Activated B cell treated with CpG ODN at 0.5 μM for 24 hours (primary cell): ENCODE measurements at regions not wholly inside any gene's neighbourhood (a gene's known extent, or its start where the extent isn't known, plus 50 kb on each side); places are given as distances from the start of the nearest gene placed in this dataset.
"Not testable (repeated sequence)": the region's sequence is repeated elsewhere in the genome, so short reads cannot be mapped to it uniquely, and the experiment has no call there.

Experiments used
- ATAC-seq: fragments of 200-7000 bp; cut with Tn5 transposase; one replicate; pipeline ENCODE4 v1.10.0; 2021; ENCODE audit warnings: low read depth, mild to moderate bottlenecking, moderate library complexity
- CTCF ChIA-PET: fragments of 350-600 bp; sonication (Branson Sonifier 250); formaldehyde crosslinking; loops from one replicate; lab custom pipeline; 2021; ENCODE audit warnings: antibody characterized with exemption; lab: Charles Lee
- POLR2A ChIA-PET: fragments of 350-600 bp; sonication (Branson Sonifier 250); formaldehyde crosslinking; loops from one replicate; lab custom pipeline; 2021; ENCODE audit warnings: antibody characterized with exemption; lab: Charles Lee
- DNase-seq: peaks from one replicate; pipeline ENCODE4 v3.0.0; 2022
- H3K27ac Mint-ChIP-seq: one replicate; pipeline ENCODE4 v1.8.0; 2020; ENCODE audit warnings: mixed read lengths
- H3K27me3 Mint-ChIP-seq: one replicate; pipeline ENCODE4 v1.8.0; 2021; ENCODE audit warnings: mixed read lengths
- H3K36me3 Mint-ChIP-seq: one replicate; pipeline ENCODE4 v1.8.0; 2021; ENCODE audit warnings: low read depth, mixed read lengths
- H3K4me1 Mint-ChIP-seq: one replicate; pipeline ENCODE4 v1.8.0; 2021; ENCODE audit warnings: mixed read lengths
- H3K4me3 Mint-ChIP-seq: one replicate; pipeline ENCODE4 v1.8.0; 2020; ENCODE audit warnings: mild to moderate bottlenecking, mixed read lengths
- H3K9me3 Mint-ChIP-seq: one replicate; pipeline ENCODE4 v1.8.0; 2020; ENCODE audit warnings: mixed read lengths
- CTCF ChIP-seq: fragments of 200-600 bp; IDR thresholded peaks from one replicate; pipeline ENCODE4 v1.8.0; 2022; ENCODE audit warnings: antibody characterized with exemption, mild to moderate bottlenecking
- intact Hi-C: fragments of 100-400 bp; cut with micrococcal nuclease; formaldehyde crosslinking; loops from one replicate; pipeline ENCODE4 v1.15.1; 2024

- Mint-ChIP-seq H3K27me3 (no peaks in the 10 kb centered on the region), H3K4me3 (no peak overlapping the region), H3K9me3 (no peaks in the 10 kb centered on the region), H3K27ac (no peak overlapping the region), H3K36me3 (no peaks in the 10 kb centered on the region), H3K4me1 (no peaks in the 10 kb centered on the region)
- DNase-seq (no peak), ATAC-seq (no peak)
- POLR2A ChIA-PET, result no interaction called here
- TF ChIP-seq CTCF, result no peak
- CTCF ChIA-PET, result no interaction called here
- intact Hi-C loops, result loop anchor here (10.0 kb wide), 1 partner anchor 64 kb away; no protein-coding TSS in a partner anchor
Observed at GRCh38 chr9:83130541-83130940, 67.6 kb upstream of the RASEF start.

- no peak overlapping the region for H3K27ac Mint-ChIP-seq
- DNase-seq (no peak), ATAC-seq (no peak)
- POLR2A ChIA-PET, result no interaction called here
- no peak for TF ChIP-seq CTCF
- no peaks in the 10 kb centered on the region for H3K27me3 Mint-ChIP-seq
- H3K9me3 Mint-ChIP-seq, result peaks cover 4% of the 10 kb centered on the region
- intact Hi-C loops, result no loop called here
- H3K4me1 Mint-ChIP-seq, result no peaks in the 10 kb centered on the region
- no peaks in the 10 kb centered on the region for H3K36me3 Mint-ChIP-seq
- CTCF ChIA-PET, result no interaction called here
- H3K4me3 Mint-ChIP-seq, result no peak overlapping the region
Observed at GRCh38 chr9:83125671-83126070, 62.7 kb upstream of the RASEF start.

DNA sequence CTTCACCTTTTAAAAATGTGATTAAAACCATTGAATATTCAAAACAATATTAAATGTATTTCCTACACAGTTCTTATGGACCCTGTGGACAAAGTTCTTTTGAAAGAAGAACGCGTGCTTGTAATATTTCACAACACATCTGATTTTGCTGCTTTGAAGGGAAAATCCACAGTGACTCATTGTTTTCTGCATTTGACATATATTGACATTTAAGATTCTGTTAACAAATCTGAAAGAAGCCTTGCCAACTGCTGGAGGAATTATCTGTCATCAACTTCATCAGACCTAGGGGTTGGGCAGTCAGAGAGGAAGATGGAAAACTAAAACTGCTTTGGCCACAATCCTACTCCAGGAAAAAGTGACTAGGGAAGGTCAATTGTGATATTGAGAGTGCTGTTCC lies 56.9 kb upstream of the RASEF start:
- ATAC-seq, result no peak

GRCh38 chr9:83116026-83116425 lies 53.1 kb upstream of the RASEF start:
- Mint-ChIP-seq H3K9me3 (peaks cover 11% of the 10 kb centered on the region), H3K36me3 (no peaks in the 10 kb centered on the region), H3K27ac (no peak overlapping the region), H3K4me1 (no peaks in the 10 kb centered on the region), H3K4me3 (no peak overlapping the region), H3K27me3 (no peaks in the 10 kb centered on the region)
- ChIA-PET CTCF (no interaction called here), POLR2A (no interaction called here)
- TF ChIP-seq CTCF, result no peak
- intact Hi-C loops, result no loop called here
- no peak for ATAC-seq
- DNase-seq, result no peak

More for the DNA sequence above, 56.9 kb upstream of the RASEF start:
- CTCF ChIA-PET, result no interaction called here
- peaks cover 7% of the 10 kb centered on the region for H3K9me3 Mint-ChIP-seq
- no peak for TF ChIP-seq CTCF
- no peak overlapping the region for H3K27ac Mint-ChIP-seq
- no peak for DNase-seq
- no peaks in the 10 kb centered on the region for H3K4me1 Mint-ChIP-seq
- no peaks in the 10 kb centered on the region for H3K27me3 Mint-ChIP-seq
- H3K36me3 Mint-ChIP-seq, result no peaks in the 10 kb centered on the region
- H3K4me3 Mint-ChIP-seq, result no peak overlapping the region
- intact Hi-C loops, result no loop called here
- POLR2A ChIA-PET, result no interaction called here

DNA sequence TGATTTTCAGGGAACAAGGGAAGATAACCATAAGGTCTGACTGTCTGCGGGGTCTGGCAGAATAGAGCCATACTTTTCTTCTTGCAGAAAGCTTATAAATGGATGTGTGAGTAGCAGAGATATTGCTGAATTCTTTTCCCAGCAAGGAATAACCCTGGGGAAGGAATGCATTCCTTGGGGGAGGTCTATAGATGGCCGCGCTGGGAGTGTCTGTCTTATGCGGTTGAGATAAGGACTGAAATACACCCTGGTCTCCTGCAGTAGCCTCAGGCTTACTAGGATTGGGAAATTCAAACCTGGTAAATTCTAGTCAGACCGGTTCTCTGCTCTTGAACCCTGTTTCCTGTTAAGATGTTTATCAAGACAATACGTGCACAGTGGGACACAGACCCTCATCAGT lies 50.5 kb upstream of the RASEF start:
- H3K4me3 Mint-ChIP-seq, CTCF ChIA-PET, H3K4me1 Mint-ChIP-seq, H3K27ac Mint-ChIP-seq, H3K36me3 Mint-ChIP-seq, ATAC-seq, DNase-seq, intact Hi-C loops, POLR2A ChIA-PET, H3K27me3 Mint-ChIP-seq: not testable (repeated sequence)
- peaks cover 11% of the 10 kb centered on the region for H3K9me3 Mint-ChIP-seq
